ENCODE measurements at regions not wholly inside any gene's neighbourhood (a gene's known extent, or its start where the extent isn't known, plus 50 kb on each side); places are given as distances from the start of the nearest gene placed in this dataset.

- TF ChIP-seq POLR2AphosphoS5 (IDR thresholded peaks at IDR 0.05) (no peak), POLR2A (IDR thresholded peaks at IDR 0.05) (no peak), CTCF (IDR thresholded peaks at IDR 0.05) (no peak)
Measured at GRCh38 chr2:58514252-58514651, 273.1 kb upstream of the FANCL start.
